ENCODE measurements at regions not wholly inside any gene's neighbourhood (a gene's known extent, or its start where the extent isn't known, plus 50 kb on each side); places are given as distances from the start of the nearest gene placed in this dataset.

GRCh38 chr13:27004866-27005265, 166.7 kb downstream of the USP12 start:
- TF ChIP-seq TAF1 (IDR thresholded peaks at IDR 0.05; ENCODE audit: borderline replicate concordance, insufficient read depth, low read length) = no peak
- TF ChIP-seq REST (IDR thresholded peaks at IDR 0.05; ENCODE audit: insufficient read depth in 1 of 2, low read depth in 2 of 2, low read length in 2 of 2) = no peak
- no peak for TF ChIP-seq POLR2AphosphoS5 (IDR thresholded peaks at IDR 0.05; ENCODE audit: low read depth, low read length)
- TF ChIP-seq SIN3A (IDR thresholded peaks at IDR 0.05; ENCODE audit: borderline replicate concordance, insufficient read depth, low read length) = no peak
- no peak for TF ChIP-seq FOXP2 (optimal IDR thresholded peaks at IDR 0.05; ENCODE audit: borderline replicate concordance, extremely low read depth, extremely low read length, insufficient read depth)

- TF ChIP-seq FOXP2 (optimal IDR thresholded peaks at IDR 0.05; ENCODE audit: borderline replicate concordance, extremely low read depth, extremely low read length, insufficient read depth) = no peak
- TF ChIP-seq POLR2AphosphoS5 (IDR thresholded peaks at IDR 0.05; ENCODE audit: low read depth, low read length) = no peak
Observed at GRCh38 chr13:27004326-27004725, 167.3 kb downstream of the USP12 start.

- no peak for TF ChIP-seq TAF1 (IDR thresholded peaks at IDR 0.05; ENCODE audit: borderline replicate concordance, insufficient read depth, low read length)
- TF ChIP-seq FOXP2 (optimal IDR thresholded peaks at IDR 0.05; ENCODE audit: borderline replicate concordance, extremely low read depth, extremely low read length, insufficient read depth) = no peak
- TF ChIP-seq POLR2AphosphoS5 (IDR thresholded peaks at IDR 0.05; ENCODE audit: low read depth, low read length) = no peak
- no peak for TF ChIP-seq SIN3A (IDR thresholded peaks at IDR 0.05; ENCODE audit: borderline replicate concordance, insufficient read depth, low read length)
- no peak for TF ChIP-seq REST (IDR thresholded peaks at IDR 0.05; ENCODE audit: insufficient read depth in 1 of 2, low read depth in 2 of 2, low read length in 2 of 2)
Observed at GRCh38 chr13:27001705-27002104, 169.9 kb downstream of the USP12 start.

- TF ChIP-seq POLR2AphosphoS5 (IDR thresholded peaks at IDR 0.05; ENCODE audit: low read depth, low read length) = no peak
- no peak for TF ChIP-seq TAF1 (IDR thresholded peaks at IDR 0.05; ENCODE audit: borderline replicate concordance, insufficient read depth, low read length)
- no peak for TF ChIP-seq SIN3A (IDR thresholded peaks at IDR 0.05; ENCODE audit: borderline replicate concordance, insufficient read depth, low read length)
- TF ChIP-seq REST (IDR thresholded peaks at IDR 0.05; ENCODE audit: insufficient read depth in 1 of 2, low read depth in 2 of 2, low read length in 2 of 2) = no peak
- TF ChIP-seq FOXP2 (optimal IDR thresholded peaks at IDR 0.05; ENCODE audit: borderline replicate concordance, extremely low read depth, extremely low read length, insufficient read depth) = no peak
Observed at GRCh38 chr13:27000686-27001085, 170.9 kb downstream of the USP12 start.

GRCh38 chr13:26999499-26999898, 172.1 kb downstream of the USP12 start:
- TF ChIP-seq TAF1 (IDR thresholded peaks at IDR 0.05; ENCODE audit: borderline replicate concordance, insufficient read depth, low read length) = no peak
- no peak for TF ChIP-seq SIN3A (IDR thresholded peaks at IDR 0.05; ENCODE audit: borderline replicate concordance, insufficient read depth, low read length)
- no peak for TF ChIP-seq REST (IDR thresholded peaks at IDR 0.05; ENCODE audit: insufficient read depth in 1 of 2, low read depth in 2 of 2, low read length in 2 of 2)
- TF ChIP-seq POLR2AphosphoS5 (IDR thresholded peaks at IDR 0.05; ENCODE audit: low read depth, low read length) = no peak
- no peak for TF ChIP-seq FOXP2 (optimal IDR thresholded peaks at IDR 0.05; ENCODE audit: borderline replicate concordance, extremely low read depth, extremely low read length, insufficient read depth)
